ENCODE measurements at regions not wholly inside any gene's neighbourhood (a gene's known extent, or its start where the extent isn't known, plus 50 kb on each side); places are given as distances from the start of the nearest gene placed in this dataset.

- TF ChIP-seq CTCF (IDR thresholded peaks at IDR 0.05): no peak
- no peak for TF ChIP-seq POLR2A (IDR thresholded peaks at IDR 0.05)
These were observed 502.9 kb downstream of the NPIPA7 start for GRCh38 chr16:16881814-16882213.

All from esophagus squamous epithelium (tissue), 4 donors.